Tibial artery (tissue), 4 donors: ENCODE measurements at regions not wholly inside any gene's neighbourhood (a gene's known extent, or its start where the extent isn't known, plus 50 kb on each side); places are given as distances from the start of the nearest gene placed in this dataset.
A peak's percentile ranks its signal among the peaks of the same experiment; 100 is the strongest.

Experiments
- DNase-seq, 2 donors: peaks; one replicate each; pipeline ENCODE4 v3.0.0-alpha.2; 2019
- H3K27ac ChIP-seq, 2 donors: fragments of 200-600 bp; sonication (generic) in 1 of 2; 1 replicate in 1 of 2; 2 replicates in 1 of 2; pipeline ENCODE4 v1.5.1; 2018 to 2019; ENCODE audit warnings: mild to moderate bottlenecking in 1 of 2
- H3K27me3 ChIP-seq, 2 donors: fragments of 200-600 bp; sonication (generic) in 1 of 2; one replicate each; pipeline versions ENCODE4 v1.5.1 to v1.6.0; 2016 to 2019
- H3K36me3 ChIP-seq, 3 donors: fragments of 200-600 bp; sonication (generic) in 2 of 3; one replicate each; pipeline ENCODE4 v1.5.1; 2016 to 2019; ENCODE audit warnings: mild to moderate bottlenecking in 2 of 3
- H3K4me1 ChIP-seq, 4 donors: fragments of 200-600 bp; sonication (generic) in 2 of 4; 1 replicate in 3 of 4; 2 replicates in 1 of 4; pipeline ENCODE4 v1.5.1; 2016 to 2019
- H3K4me3 ChIP-seq, 2 donors: fragments of 200-600 bp; sonication (generic) in 1 of 2; 1 replicate in 1 of 2; 2 replicates in 1 of 2; pipeline ENCODE4 v1.5.1; 2018 to 2019; ENCODE audit warnings: mild to moderate bottlenecking in 2 of 2
- H3K9me3 ChIP-seq, 3 donors: fragments of 200-600 bp; sonication (generic) in 1 of 3; one replicate each; pipeline ENCODE4 v1.5.1; 2016 to 2019
- intact Hi-C: fragments of 100-400 bp; cut with DNase I; formaldehyde crosslinking; loops from one replicate; pipeline ENCODE4 v1.15.0; 2023; ENCODE audit warnings: low total_unique reads
- TF ChIP-seq, protein P1 (sequence below), 2 experiments: fragments of 200-600 bp in 1 of 2; fragments of 450-650 bp in 1 of 2; IDR thresholded peaks; one replicate each; pipeline ENCODE4 v1.5.1; 2017 to 2019; ENCODE audit warnings: antibody characterized with exemption in 2 of 2, mild to moderate bottlenecking in 1 of 2, moderate library complexity in 1 of 2

DNA sequence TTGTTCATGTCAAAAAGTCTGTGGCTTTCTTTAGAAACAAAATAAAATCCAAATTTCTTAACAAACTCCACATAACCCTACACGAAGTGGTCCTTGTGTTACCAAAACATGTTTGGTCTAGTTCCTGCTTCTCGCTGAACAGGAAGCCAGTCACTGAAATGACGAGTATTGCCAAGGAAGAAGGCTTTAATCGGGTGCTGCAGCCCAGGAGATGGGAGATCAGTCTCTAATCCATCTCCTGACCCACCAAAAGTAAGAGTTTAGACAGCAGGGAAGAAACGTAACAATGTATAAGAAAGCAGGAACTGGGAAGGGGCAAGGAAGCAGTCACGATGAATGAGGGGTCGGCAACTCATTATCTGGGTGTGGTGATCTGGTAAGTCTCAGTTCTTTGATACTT, 144.6 kb upstream of the MAP9 start:
- Histone ChIP-seq H3K36me3 (no peaks in the 10 kb centered on the region), H3K27ac (peak overlapping the region; percentile 18 to 63), H3K4me3 (no peak overlapping the region), H3K9me3 (peaks cover 0 to 4% (median 0%) of the 10 kb centered on the region in 3 donors), H3K27me3 (no peaks in the 10 kb centered on the region), H3K4me1 (peaks cover 0 to 24% (median 0%) of the 10 kb centered on the region in 4 donors)
- TF ChIP-seq, protein P1, sequence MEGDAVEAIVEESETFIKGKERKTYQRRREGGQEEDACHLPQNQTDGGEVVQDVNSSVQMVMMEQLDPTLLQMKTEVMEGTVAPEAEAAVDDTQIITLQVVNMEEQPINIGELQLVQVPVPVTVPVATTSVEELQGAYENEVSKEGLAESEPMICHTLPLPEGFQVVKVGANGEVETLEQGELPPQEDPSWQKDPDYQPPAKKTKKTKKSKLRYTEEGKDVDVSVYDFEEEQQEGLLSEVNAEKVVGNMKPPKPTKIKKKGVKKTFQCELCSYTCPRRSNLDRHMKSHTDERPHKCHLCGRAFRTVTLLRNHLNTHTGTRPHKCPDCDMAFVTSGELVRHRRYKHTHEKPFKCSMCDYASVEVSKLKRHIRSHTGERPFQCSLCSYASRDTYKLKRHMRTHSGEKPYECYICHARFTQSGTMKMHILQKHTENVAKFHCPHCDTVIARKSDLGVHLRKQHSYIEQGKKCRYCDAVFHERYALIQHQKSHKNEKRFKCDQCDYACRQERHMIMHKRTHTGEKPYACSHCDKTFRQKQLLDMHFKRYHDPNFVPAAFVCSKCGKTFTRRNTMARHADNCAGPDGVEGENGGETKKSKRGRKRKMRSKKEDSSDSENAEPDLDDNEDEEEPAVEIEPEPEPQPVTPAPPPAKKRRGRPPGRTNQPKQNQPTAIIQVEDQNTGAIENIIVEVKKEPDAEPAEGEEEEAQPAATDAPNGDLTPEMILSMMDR (IDR thresholded peaks at IDR 0.05) = no peak
- intact Hi-C loops = no loop called here
- DNase-seq = no peak

DNA sequence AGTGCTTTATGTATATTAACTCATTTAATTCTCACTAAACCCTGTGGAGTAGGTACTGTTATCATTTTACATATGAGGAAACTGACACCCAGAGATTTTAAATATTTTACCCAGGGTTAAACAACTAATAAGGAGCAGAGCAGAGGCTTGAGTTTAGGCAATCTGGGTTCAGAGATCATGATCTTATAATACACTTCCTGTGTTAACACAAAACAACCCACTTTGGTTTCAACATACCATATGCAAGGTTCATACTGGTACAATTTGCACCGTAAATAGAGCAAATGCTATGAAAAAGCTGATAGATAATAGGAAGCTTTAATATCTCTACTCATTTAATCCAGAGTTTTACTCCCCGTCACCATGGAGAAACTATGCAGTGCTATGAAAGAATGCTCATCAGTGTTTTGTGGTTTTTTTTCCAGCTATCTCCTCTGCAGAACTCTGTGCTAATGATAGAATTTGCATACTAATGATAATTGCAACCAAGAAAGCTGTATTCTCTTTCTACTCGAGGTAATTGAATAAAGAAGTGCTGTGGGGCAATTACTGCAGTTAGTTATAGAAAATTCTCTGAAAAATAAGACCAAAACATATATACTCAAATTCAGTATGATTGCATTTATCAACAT, 138.8 kb upstream of the MAP9 start:
- Histone ChIP-seq H3K27ac (peak overlapping the region in 1 of 2 donors; percentile 60), H3K27me3 (no peaks in the 10 kb centered on the region), H3K4me3 (no peak overlapping the region), H3K36me3 (no peaks in the 10 kb centered on the region), H3K9me3 (no peaks in the 10 kb centered on the region), H3K4me1 (peaks cover 0 to 44% (median 11%) of the 10 kb centered on the region in 4 donors)
- TF ChIP-seq, protein P1 (IDR thresholded peaks at IDR 0.05) = no peak
- intact Hi-C loops = no loop called here
- DNase-seq = no peak

DNA sequence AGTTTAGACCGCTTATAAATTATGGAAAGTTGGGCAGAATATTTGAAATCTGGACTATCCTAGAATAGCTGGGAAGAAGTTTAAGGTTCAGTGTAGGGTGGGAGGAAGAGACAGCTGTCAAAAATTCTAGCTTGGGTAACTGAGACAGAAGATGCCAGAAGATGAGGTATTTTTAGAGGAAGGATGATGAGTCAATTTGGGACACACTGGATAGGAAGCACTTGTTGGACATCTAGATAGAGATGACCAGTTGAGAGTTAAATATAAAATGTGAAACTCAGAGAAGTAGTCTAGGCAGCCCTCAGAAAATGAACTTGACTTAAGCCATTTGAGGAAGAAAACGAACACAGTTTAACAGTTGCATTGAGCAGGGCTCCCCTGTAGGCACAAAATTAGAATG, 137.9 kb upstream of the MAP9 start:
- intact Hi-C loops = no loop called here
- Histone ChIP-seq H3K9me3 (no peaks in the 10 kb centered on the region), H3K36me3 (no peaks in the 10 kb centered on the region), H3K4me1 (peaks cover 0 to 52% (median 11%) of the 10 kb centered on the region in 4 donors), H3K4me3 (no peak overlapping the region), H3K27me3 (no peaks in the 10 kb centered on the region), H3K27ac (peak overlapping the region in 1 of 2 donors; percentile 60)
- no peak for DNase-seq
- TF ChIP-seq, protein P1 (IDR thresholded peaks at IDR 0.05) = no peak

DNA sequence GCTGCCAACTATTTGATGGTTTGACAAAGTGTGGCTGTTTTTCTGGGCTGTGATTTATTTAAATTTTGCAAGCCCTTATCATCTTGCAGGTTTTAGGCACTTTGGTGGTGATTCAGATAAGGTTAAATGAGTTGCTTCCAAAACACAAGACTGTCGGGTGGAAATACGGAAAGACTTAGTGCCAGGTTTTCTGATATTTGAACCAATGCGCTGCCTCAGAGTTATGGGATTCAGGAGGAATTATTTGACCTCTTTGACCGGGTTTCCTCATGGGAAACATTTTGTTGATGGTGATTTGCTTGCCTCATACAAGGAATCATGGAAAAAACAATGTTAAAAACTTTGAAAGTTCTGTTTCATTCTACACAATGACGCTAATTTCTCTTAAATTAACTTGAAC, 136.1 kb upstream of the MAP9 start:
- Histone ChIP-seq H3K27ac (peak overlapping the region; percentile 7 to 60), H3K9me3 (no peaks in the 10 kb centered on the region), H3K36me3 (no peaks in the 10 kb centered on the region), H3K4me3 (no peak overlapping the region), H3K4me1 (peaks cover 0 to 58% (median 15%) of the 10 kb centered on the region in 4 donors), H3K27me3 (no peaks in the 10 kb centered on the region)
- TF ChIP-seq, protein P1 (IDR thresholded peaks at IDR 0.05) = no peak
- intact Hi-C loops = no loop called here
- no peak for DNase-seq

DNA sequence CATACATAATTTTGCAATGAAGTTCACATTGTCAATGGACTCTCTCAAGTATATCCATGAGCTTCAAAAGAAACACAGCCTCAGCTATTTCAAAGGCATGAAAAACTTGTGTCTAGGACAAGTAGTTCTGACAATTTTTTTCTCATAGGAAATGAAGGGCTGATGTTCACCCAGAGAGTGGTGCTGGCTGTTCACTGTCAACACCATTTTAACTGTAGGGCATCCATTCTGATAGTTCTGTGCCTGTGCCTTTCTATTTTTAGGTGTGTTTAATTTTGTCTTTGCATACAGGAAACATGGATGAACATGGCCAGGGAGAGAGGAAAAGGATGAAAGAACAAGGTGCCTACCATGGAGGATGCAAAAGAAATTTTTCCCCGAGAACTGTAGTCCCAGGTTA, 135.3 kb upstream of the MAP9 start:
- peak overlapping the region in 1 of 2 donors; percentile 60 for H3K27ac ChIP-seq
- TF ChIP-seq, protein P1 (IDR thresholded peaks at IDR 0.05) = no peak

More for the DNA sequence above, 135.3 kb upstream of the MAP9 start:
- Histone ChIP-seq H3K27me3 (no peaks in the 10 kb centered on the region), H3K4me1 (peaks cover 0 to 58% (median 15%) of the 10 kb centered on the region in 4 donors), H3K4me3 (no peak overlapping the region), H3K36me3 (no peaks in the 10 kb centered on the region), H3K9me3 (no peaks in the 10 kb centered on the region)
- intact Hi-C loops = no loop called here
- DNase-seq = no peak
